OCI-LY3 (cell line): ENCODE measurements at regions not wholly inside any gene's neighbourhood (a gene's known extent, or its start where the extent isn't known, plus 50 kb on each side); places are given as distances from the start of the nearest gene placed in this dataset.

Source experiments
- CTCF ChIP-seq: fragments of 200-600, 300-600 bp; sonication (generic); IDR thresholded peaks from 2 replicates; pipeline ENCODE4 v1.5.1; 2014; ENCODE audit warnings: antibody characterized with exemption, low read length, low read depth
- EZH2phosphoT487 ChIP-seq: fragments of 200-600 bp; shearing (Covaris generic); IDR thresholded peaks from 2 replicates; pipeline ENCODE4 v1.6.1; 2018; ENCODE audit warnings: antibody characterized with exemption, mixed run types, low read depth

GRCh38 chr14:97491697-97492096 is 694.5 kb downstream of the VRK1 start:
- TF ChIP-seq CTCF (no peak), EZH2phosphoT487 (no peak)
